ENCODE measurements at regions not wholly inside any gene's neighbourhood (a gene's known extent, or its start where the extent isn't known, plus 50 kb on each side); places are given as distances from the start of the nearest gene placed in this dataset.

- Histone ChIP-seq H3K4me2 (ENCODE audit: low read length) (no peak overlapping the region), H3K27me3 (ENCODE audit: insufficient read depth, low read length) (no peaks in the 10 kb centered on the region), H3K79me2 (ENCODE audit: insufficient read depth, low read length) (no peaks in the 10 kb centered on the region), H3K9ac (ENCODE audit: low read length) (no peak overlapping the region), H3K9me3 (ENCODE audit: insufficient read depth, low read depth, low read length) (peaks cover 3% of the 10 kb centered on the region), H3K4me1 (ENCODE audit: insufficient read depth, low read length) (no peaks in the 10 kb centered on the region), H3K36me3 (ENCODE audit: insufficient read depth, low read length) (no peaks in the 10 kb centered on the region), H4K20me1 (ENCODE audit: insufficient read depth, low read length) (no peaks in the 10 kb centered on the region), H3K27ac (ENCODE audit: low read depth, low read length) (no peak overlapping the region), H2AFZ (ENCODE audit: low read depth, low read length) (no peak overlapping the region), H3K4me3 (ENCODE audit: insufficient read depth, low read depth, low read length) (no peak overlapping the region)
- Mint-ChIP-seq H3K4me1 (ENCODE audit: low read depth, unreplicated experiment) (peaks cover 7% of the 10 kb centered on the region), H3K27ac (ENCODE audit: unreplicated experiment) (no peak overlapping the region), H3K9me3 (ENCODE audit: unreplicated experiment) (no peaks in the 10 kb centered on the region), H3K36me3 (ENCODE audit: low read depth, unreplicated experiment) (no peaks in the 10 kb centered on the region), H3K27me3 (ENCODE audit: low read depth, unreplicated experiment) (peaks cover 16% of the 10 kb centered on the region), H3K4me3 (ENCODE audit: unreplicated experiment) (no peak overlapping the region)
- DNase-seq (ENCODE audit: low read depth) (no peak), FAIRE-seq (no peak)
- TF ChIP-seq, protein P1, sequence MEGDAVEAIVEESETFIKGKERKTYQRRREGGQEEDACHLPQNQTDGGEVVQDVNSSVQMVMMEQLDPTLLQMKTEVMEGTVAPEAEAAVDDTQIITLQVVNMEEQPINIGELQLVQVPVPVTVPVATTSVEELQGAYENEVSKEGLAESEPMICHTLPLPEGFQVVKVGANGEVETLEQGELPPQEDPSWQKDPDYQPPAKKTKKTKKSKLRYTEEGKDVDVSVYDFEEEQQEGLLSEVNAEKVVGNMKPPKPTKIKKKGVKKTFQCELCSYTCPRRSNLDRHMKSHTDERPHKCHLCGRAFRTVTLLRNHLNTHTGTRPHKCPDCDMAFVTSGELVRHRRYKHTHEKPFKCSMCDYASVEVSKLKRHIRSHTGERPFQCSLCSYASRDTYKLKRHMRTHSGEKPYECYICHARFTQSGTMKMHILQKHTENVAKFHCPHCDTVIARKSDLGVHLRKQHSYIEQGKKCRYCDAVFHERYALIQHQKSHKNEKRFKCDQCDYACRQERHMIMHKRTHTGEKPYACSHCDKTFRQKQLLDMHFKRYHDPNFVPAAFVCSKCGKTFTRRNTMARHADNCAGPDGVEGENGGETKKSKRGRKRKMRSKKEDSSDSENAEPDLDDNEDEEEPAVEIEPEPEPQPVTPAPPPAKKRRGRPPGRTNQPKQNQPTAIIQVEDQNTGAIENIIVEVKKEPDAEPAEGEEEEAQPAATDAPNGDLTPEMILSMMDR (IDR thresholded peaks at IDR 0.05; ENCODE audit: insufficient read depth, low read depth, low read length), result no peak
- no peak for TF ChIP-seq EZH2 (IDR thresholded peaks at IDR 0.05; ENCODE audit: insufficient read depth, low read length)
Observed at GRCh38 chr20:60632391-60633262, 619.4 kb upstream of the CDH4 start.

DNA sequence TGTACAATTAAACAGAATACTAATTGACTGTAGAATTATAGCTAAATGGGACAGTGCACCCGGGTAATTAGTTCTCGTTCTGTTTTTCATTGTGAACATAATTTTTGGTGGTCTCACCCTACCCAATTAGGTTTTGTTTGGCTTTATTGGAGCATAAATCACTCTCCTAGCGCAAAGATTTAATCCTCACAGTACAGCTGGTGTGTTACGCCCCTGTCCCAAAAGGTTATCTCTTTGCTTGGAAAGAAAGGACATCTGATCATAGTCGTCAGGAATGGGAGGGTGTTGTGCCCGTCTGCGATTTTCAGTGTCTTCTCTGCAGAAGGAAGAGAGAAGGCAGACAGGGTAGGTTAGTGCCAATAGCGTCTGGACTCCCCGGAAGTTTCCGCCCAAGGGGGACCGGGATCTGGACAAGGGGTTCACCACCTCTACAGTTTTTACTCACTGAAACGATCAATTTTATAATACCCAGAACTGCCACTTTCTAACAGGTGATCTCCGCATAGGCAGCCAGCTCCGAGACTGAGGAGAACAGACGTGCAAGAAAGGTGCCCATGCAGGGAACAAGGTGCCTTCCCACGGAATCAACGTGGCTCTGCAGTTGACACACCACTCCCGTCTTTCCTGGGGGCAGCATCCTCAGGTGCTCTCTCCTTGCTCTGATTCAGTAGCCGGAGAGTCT lies 617.4 kb upstream of the CDH4 start:
- Histone ChIP-seq H3K79me2 (ENCODE audit: insufficient read depth, low read length) (no peaks in the 10 kb centered on the region), H3K27ac (ENCODE audit: low read depth, low read length) (no peak overlapping the region), H3K36me3 (ENCODE audit: insufficient read depth, low read length) (no peaks in the 10 kb centered on the region), H2AFZ (ENCODE audit: low read depth, low read length) (no peak overlapping the region), H3K4me2 (ENCODE audit: low read length) (no peak overlapping the region), H3K4me3 (ENCODE audit: insufficient read depth, low read depth, low read length) (no peak overlapping the region), H4K20me1 (ENCODE audit: insufficient read depth, low read length) (no peaks in the 10 kb centered on the region), H3K9ac (ENCODE audit: low read length) (no peak overlapping the region), H3K4me1 (ENCODE audit: insufficient read depth, low read length) (no peaks in the 10 kb centered on the region), H3K9me3 (ENCODE audit: insufficient read depth, low read depth, low read length) (peaks cover 2% of the 10 kb centered on the region), H3K27me3 (ENCODE audit: insufficient read depth, low read length) (no peaks in the 10 kb centered on the region)
- H3K4me1 Mint-ChIP-seq (ENCODE audit: low read depth, unreplicated experiment), result peaks cover 7% of the 10 kb centered on the region
- H3K27me3 Mint-ChIP-seq (ENCODE audit: low read depth, unreplicated experiment), result peaks cover 17% of the 10 kb centered on the region
- no peaks in the 10 kb centered on the region for H3K9me3 Mint-ChIP-seq (ENCODE audit: unreplicated experiment)
- H3K27ac Mint-ChIP-seq (ENCODE audit: unreplicated experiment), result no peak overlapping the region
- H3K36me3 Mint-ChIP-seq (ENCODE audit: low read depth, unreplicated experiment), result no peaks in the 10 kb centered on the region
- FAIRE-seq (no peak), DNase-seq (ENCODE audit: low read depth) (no peak)
- TF ChIP-seq, protein P1 (IDR thresholded peaks at IDR 0.05; ENCODE audit: insufficient read depth, low read depth, low read length), result no peak
- no peak for TF ChIP-seq EZH2 (IDR thresholded peaks at IDR 0.05; ENCODE audit: insufficient read depth, low read length)
- no peak overlapping the region for H3K4me3 Mint-ChIP-seq (ENCODE audit: unreplicated experiment)

Measured in astrocyte (in vitro differentiated cells and primary cell).